ENCODE measurements at regions not wholly inside any gene's neighbourhood (a gene's known extent, or its start where the extent isn't known, plus 50 kb on each side); places are given as distances from the start of the nearest gene placed in this dataset.

GRCh38 chr10:90398566-90398965, 459.3 kb downstream of the HTR7 start:
- Histone ChIP-seq H3K27me3 (replicated peaks; ENCODE audit: control insufficient read depth, insufficient read depth, low read length, poor library complexity, severe bottlenecking) (no peaks in the 10 kb centered on the region), H3K9me3 (ENCODE audit: control insufficient read depth, low read length) (no peaks in the 10 kb centered on the region), H3K36me3 (ENCODE audit: control insufficient read depth, insufficient read depth, low read length) (no peaks in the 10 kb centered on the region), H3K4me3 (ENCODE audit: insufficient read depth, low read depth, low read length, poor library complexity, severe bottlenecking) (no peak overlapping the region), H3K27ac (ENCODE audit: insufficient read depth, low read length, poor library complexity, severe bottlenecking) (no peak overlapping the region), H3K4me1 (ENCODE audit: control insufficient read depth, insufficient read depth, low read length, poor library complexity, severe bottlenecking) (no peaks in the 10 kb centered on the region)
- DNase-seq = no peak

GRCh38 chr10:90399782-90400181, 458.1 kb downstream of the HTR7 start:
- DNase-seq = no peak
- no peaks in the 10 kb centered on the region for H3K4me1 ChIP-seq (ENCODE audit: control insufficient read depth, insufficient read depth, low read length, poor library complexity, severe bottlenecking)

GRCh38 chr10:90403211-90404000, 454.4 kb downstream of the HTR7 start:
- no peaks in the 10 kb centered on the region for H3K36me3 ChIP-seq (ENCODE audit: control insufficient read depth, insufficient read depth, low read length)
- no peak overlapping the region for H3K27ac ChIP-seq (ENCODE audit: insufficient read depth, low read length, poor library complexity, severe bottlenecking)
- H3K4me3 ChIP-seq (ENCODE audit: insufficient read depth, low read depth, low read length, poor library complexity, severe bottlenecking) = no peak overlapping the region
- H3K27me3 ChIP-seq (replicated peaks; ENCODE audit: control insufficient read depth, insufficient read depth, low read length, poor library complexity, severe bottlenecking) = no peaks in the 10 kb centered on the region
- H3K9me3 ChIP-seq (ENCODE audit: control insufficient read depth, low read length) = no peaks in the 10 kb centered on the region
- DNase-seq = no peak
- H3K4me1 ChIP-seq (ENCODE audit: control insufficient read depth, insufficient read depth, low read length, poor library complexity, severe bottlenecking) = no peaks in the 10 kb centered on the region

More at GRCh38 chr10:90399782-90400181, 458.1 kb downstream of the HTR7 start:
- no peaks in the 10 kb centered on the region for H3K27me3 ChIP-seq (replicated peaks; ENCODE audit: control insufficient read depth, insufficient read depth, low read length, poor library complexity, severe bottlenecking)
- H3K9me3 ChIP-seq (ENCODE audit: control insufficient read depth, low read length) = no peaks in the 10 kb centered on the region
- no peaks in the 10 kb centered on the region for H3K36me3 ChIP-seq (ENCODE audit: control insufficient read depth, insufficient read depth, low read length)
- H3K4me3 ChIP-seq (ENCODE audit: insufficient read depth, low read depth, low read length, poor library complexity, severe bottlenecking) = no peak overlapping the region
- no peak overlapping the region for H3K27ac ChIP-seq (ENCODE audit: insufficient read depth, low read length, poor library complexity, severe bottlenecking)

- Histone ChIP-seq H3K9me3 (ENCODE audit: control insufficient read depth, low read length) (no peaks in the 10 kb centered on the region), H3K4me3 (ENCODE audit: insufficient read depth, low read depth, low read length, poor library complexity, severe bottlenecking) (no peak overlapping the region), H3K36me3 (ENCODE audit: control insufficient read depth, insufficient read depth, low read length) (no peaks in the 10 kb centered on the region), H3K27ac (ENCODE audit: insufficient read depth, low read length, poor library complexity, severe bottlenecking) (no peak overlapping the region), H3K4me1 (ENCODE audit: control insufficient read depth, insufficient read depth, low read length, poor library complexity, severe bottlenecking) (no peaks in the 10 kb centered on the region), H3K27me3 (replicated peaks; ENCODE audit: control insufficient read depth, insufficient read depth, low read length, poor library complexity, severe bottlenecking) (no peaks in the 10 kb centered on the region)
- DNase-seq = no peak
Measured at GRCh38 chr10:90407131-90407530, 450.7 kb downstream of the HTR7 start.

- Histone ChIP-seq H3K36me3 (ENCODE audit: control insufficient read depth, insufficient read depth, low read length) (no peaks in the 10 kb centered on the region), H3K4me3 (ENCODE audit: insufficient read depth, low read depth, low read length, poor library complexity, severe bottlenecking) (no peak overlapping the region), H3K9me3 (ENCODE audit: control insufficient read depth, low read length) (no peaks in the 10 kb centered on the region), H3K4me1 (ENCODE audit: control insufficient read depth, insufficient read depth, low read length, poor library complexity, severe bottlenecking) (no peaks in the 10 kb centered on the region), H3K27me3 (replicated peaks; ENCODE audit: control insufficient read depth, insufficient read depth, low read length, poor library complexity, severe bottlenecking) (no peaks in the 10 kb centered on the region), H3K27ac (ENCODE audit: insufficient read depth, low read length, poor library complexity, severe bottlenecking) (no peak overlapping the region)
- DNase-seq = no peak
Measured at GRCh38 chr10:90407851-90408250, 450.0 kb downstream of the HTR7 start.

GRCh38 chr10:90412582-90412981, 445.3 kb downstream of the HTR7 start:
- H3K4me3 ChIP-seq (ENCODE audit: insufficient read depth, low read depth, low read length, poor library complexity, severe bottlenecking) = no peak overlapping the region
- no peaks in the 10 kb centered on the region for H3K9me3 ChIP-seq (ENCODE audit: control insufficient read depth, low read length)
- no peaks in the 10 kb centered on the region for H3K4me1 ChIP-seq (ENCODE audit: control insufficient read depth, insufficient read depth, low read length, poor library complexity, severe bottlenecking)
- DNase-seq = no peak
- H3K27me3 ChIP-seq (replicated peaks; ENCODE audit: control insufficient read depth, insufficient read depth, low read length, poor library complexity, severe bottlenecking) = no peaks in the 10 kb centered on the region
- no peaks in the 10 kb centered on the region for H3K36me3 ChIP-seq (ENCODE audit: control insufficient read depth, insufficient read depth, low read length)
- no peak overlapping the region for H3K27ac ChIP-seq (ENCODE audit: insufficient read depth, low read length, poor library complexity, severe bottlenecking)

- DNase-seq = no peak
- no peak overlapping the region for H3K4me3 ChIP-seq (ENCODE audit: insufficient read depth, low read depth, low read length, poor library complexity, severe bottlenecking)
- no peaks in the 10 kb centered on the region for H3K27me3 ChIP-seq (replicated peaks; ENCODE audit: control insufficient read depth, insufficient read depth, low read length, poor library complexity, severe bottlenecking)
- H3K27ac ChIP-seq (ENCODE audit: insufficient read depth, low read length, poor library complexity, severe bottlenecking) = no peak overlapping the region
- H3K9me3 ChIP-seq (ENCODE audit: control insufficient read depth, low read length) = no peaks in the 10 kb centered on the region
- H3K36me3 ChIP-seq (ENCODE audit: control insufficient read depth, insufficient read depth, low read length) = no peaks in the 10 kb centered on the region
- H3K4me1 ChIP-seq (ENCODE audit: control insufficient read depth, insufficient read depth, low read length, poor library complexity, severe bottlenecking) = no peaks in the 10 kb centered on the region
Measured at GRCh38 chr10:90413196-90413595, 444.6 kb downstream of the HTR7 start.

GRCh38 chr10:90414926-90415325, 442.9 kb downstream of the HTR7 start:
- no peaks in the 10 kb centered on the region for H3K9me3 ChIP-seq (ENCODE audit: control insufficient read depth, low read length)
- DNase-seq = no peak
- H3K4me3 ChIP-seq (ENCODE audit: insufficient read depth, low read depth, low read length, poor library complexity, severe bottlenecking) = no peak overlapping the region
- no peak overlapping the region for H3K27ac ChIP-seq (ENCODE audit: insufficient read depth, low read length, poor library complexity, severe bottlenecking)
- no peaks in the 10 kb centered on the region for H3K4me1 ChIP-seq (ENCODE audit: control insufficient read depth, insufficient read depth, low read length, poor library complexity, severe bottlenecking)
- no peaks in the 10 kb centered on the region for H3K36me3 ChIP-seq (ENCODE audit: control insufficient read depth, insufficient read depth, low read length)
- H3K27me3 ChIP-seq (replicated peaks; ENCODE audit: control insufficient read depth, insufficient read depth, low read length, poor library complexity, severe bottlenecking) = no peaks in the 10 kb centered on the region

- Histone ChIP-seq H3K9me3 (ENCODE audit: control insufficient read depth, low read length) (no peaks in the 10 kb centered on the region), H3K4me3 (ENCODE audit: insufficient read depth, low read depth, low read length, poor library complexity, severe bottlenecking) (no peak overlapping the region), H3K27ac (ENCODE audit: insufficient read depth, low read length, poor library complexity, severe bottlenecking) (no peak overlapping the region), H3K36me3 (ENCODE audit: control insufficient read depth, insufficient read depth, low read length) (no peaks in the 10 kb centered on the region), H3K4me1 (ENCODE audit: control insufficient read depth, insufficient read depth, low read length, poor library complexity, severe bottlenecking) (no peaks in the 10 kb centered on the region), H3K27me3 (replicated peaks; ENCODE audit: control insufficient read depth, insufficient read depth, low read length, poor library complexity, severe bottlenecking) (no peaks in the 10 kb centered on the region)
- no peak for DNase-seq
Measured at GRCh38 chr10:90417029-90417428, 440.8 kb downstream of the HTR7 start.

GRCh38 chr10:90417476-90418210, 440.2 kb downstream of the HTR7 start:
- no peak for DNase-seq
- no peaks in the 10 kb centered on the region for H3K27me3 ChIP-seq (replicated peaks; ENCODE audit: control insufficient read depth, insufficient read depth, low read length, poor library complexity, severe bottlenecking)
- H3K4me1 ChIP-seq (ENCODE audit: control insufficient read depth, insufficient read depth, low read length, poor library complexity, severe bottlenecking) = no peaks in the 10 kb centered on the region
- H3K36me3 ChIP-seq (ENCODE audit: control insufficient read depth, insufficient read depth, low read length) = no peaks in the 10 kb centered on the region
- H3K4me3 ChIP-seq (ENCODE audit: insufficient read depth, low read depth, low read length, poor library complexity, severe bottlenecking) = no peak overlapping the region
- no peaks in the 10 kb centered on the region for H3K9me3 ChIP-seq (ENCODE audit: control insufficient read depth, low read length)
- H3K27ac ChIP-seq (ENCODE audit: insufficient read depth, low read length, poor library complexity, severe bottlenecking) = no peak overlapping the region

All from effector memory CD4-positive, alpha-beta T cell (primary cell).